EL (cell line): ENCODE measurements at regions not wholly inside any gene's neighbourhood (a gene's known extent, or its start where the extent isn't known, plus 50 kb on each side); places are given as distances from the start of the nearest gene placed in this dataset.
"Not testable (repeated sequence)": the region's sequence is repeated elsewhere in the genome, so short reads cannot be mapped to it uniquely, and the experiment has no call there.

Source experiments
- DNase-seq: peaks from one replicate; pipeline ENCODE4 v3.0.0-alpha.2; 2016

GRCh38 chr2:53486185-53486899 lies 281.3 kb upstream of the CHAC2 start:
- not testable (repeated sequence) for DNase-seq

GRCh38 chr2:53485021-53485728 lies 282.4 kb upstream of the CHAC2 start:
- DNase-seq = no peak

GRCh38 chr2:53484531-53484930 lies 283.1 kb upstream of the CHAC2 start:
- DNase-seq = no peak

GRCh38 chr2:53477517-53477916 lies 290.1 kb upstream of the CHAC2 start:
- DNase-seq = no peak

- no peak for DNase-seq
Measured at GRCh38 chr2:53476834-53477233, 290.8 kb upstream of the CHAC2 start.

GRCh38 chr2:53475766-53476165 lies 291.8 kb upstream of the CHAC2 start:
- no peak for DNase-seq

GRCh38 chr2:53475321-53475720 lies 292.3 kb upstream of the CHAC2 start:
- peak; percentile 95 for DNase-seq

- no peak for DNase-seq
Measured at GRCh38 chr2:53474914-53475313, 292.7 kb upstream of the CHAC2 start.

GRCh38 chr2:53473775-53474311 lies 293.8 kb upstream of the CHAC2 start:
- DNase-seq = peak; percentile 30

GRCh38 chr2:53473236-53473635 lies 294.4 kb upstream of the CHAC2 start:
- no peak for DNase-seq

- DNase-seq = no peak
Measured at GRCh38 chr2:53467467-53468180, 300.0 kb upstream of the CHAC2 start.

GRCh38 chr2:53463806-53464726 lies 303.5 kb upstream of the CHAC2 start:
- DNase-seq = no peak

- no peak for DNase-seq
Measured at GRCh38 chr2:53460937-53461336, 306.7 kb upstream of the CHAC2 start.

GRCh38 chr2:53460347-53460746 lies 307.3 kb upstream of the CHAC2 start:
- DNase-seq = peak; percentile 49

GRCh38 chr2:53455094-53455493 lies 312.5 kb upstream of the CHAC2 start:
- peak; percentile 55 for DNase-seq

- no peak for DNase-seq
Measured at GRCh38 chr2:53452957-53453748, 314.5 kb upstream of the CHAC2 start.

- no peak for DNase-seq
Measured at GRCh38 chr2:53452400-53452799, 315.2 kb upstream of the CHAC2 start.

- DNase-seq = no peak
Measured at GRCh38 chr2:53450923-53451322, 316.7 kb upstream of the CHAC2 start.

- no peak for DNase-seq
Measured at GRCh38 chr2:53448591-53448990, 319.0 kb upstream of the CHAC2 start.

GRCh38 chr2:53448086-53448485 lies 319.5 kb upstream of the CHAC2 start:
- no peak for DNase-seq

- DNase-seq = peak; percentile 53
Measured at GRCh38 chr2:53445383-53446070, 322.1 kb upstream of the CHAC2 start.
